ENCODE measurements at regions not wholly inside any gene's neighbourhood (a gene's known extent, or its start where the extent isn't known, plus 50 kb on each side); places are given as distances from the start of the nearest gene placed in this dataset.

DNA sequence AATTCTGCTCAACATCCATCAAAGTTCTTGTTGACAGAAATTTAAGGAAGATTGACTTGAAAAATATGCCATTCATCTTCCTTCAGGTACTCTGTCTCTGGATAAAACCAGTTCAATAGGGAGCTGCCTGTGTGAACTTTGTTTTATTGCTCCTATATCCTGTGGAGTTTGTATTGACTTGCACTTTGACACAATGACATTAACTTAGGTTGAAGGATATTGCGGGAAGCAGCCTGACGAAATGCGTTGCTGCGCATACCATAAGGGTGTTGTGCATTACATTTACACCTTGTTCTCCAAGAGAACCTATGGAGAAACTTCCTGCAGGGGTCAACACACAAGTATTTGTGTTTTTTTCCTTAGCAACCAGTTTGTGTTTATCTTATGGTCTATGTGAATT is 185.4 kb upstream of the GRIK2 start:
- TF ChIP-seq, protein P1, sequence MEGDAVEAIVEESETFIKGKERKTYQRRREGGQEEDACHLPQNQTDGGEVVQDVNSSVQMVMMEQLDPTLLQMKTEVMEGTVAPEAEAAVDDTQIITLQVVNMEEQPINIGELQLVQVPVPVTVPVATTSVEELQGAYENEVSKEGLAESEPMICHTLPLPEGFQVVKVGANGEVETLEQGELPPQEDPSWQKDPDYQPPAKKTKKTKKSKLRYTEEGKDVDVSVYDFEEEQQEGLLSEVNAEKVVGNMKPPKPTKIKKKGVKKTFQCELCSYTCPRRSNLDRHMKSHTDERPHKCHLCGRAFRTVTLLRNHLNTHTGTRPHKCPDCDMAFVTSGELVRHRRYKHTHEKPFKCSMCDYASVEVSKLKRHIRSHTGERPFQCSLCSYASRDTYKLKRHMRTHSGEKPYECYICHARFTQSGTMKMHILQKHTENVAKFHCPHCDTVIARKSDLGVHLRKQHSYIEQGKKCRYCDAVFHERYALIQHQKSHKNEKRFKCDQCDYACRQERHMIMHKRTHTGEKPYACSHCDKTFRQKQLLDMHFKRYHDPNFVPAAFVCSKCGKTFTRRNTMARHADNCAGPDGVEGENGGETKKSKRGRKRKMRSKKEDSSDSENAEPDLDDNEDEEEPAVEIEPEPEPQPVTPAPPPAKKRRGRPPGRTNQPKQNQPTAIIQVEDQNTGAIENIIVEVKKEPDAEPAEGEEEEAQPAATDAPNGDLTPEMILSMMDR (IDR thresholded peaks at IDR 0.05): no peak
- TF ChIP-seq POLR2A (IDR thresholded peaks at IDR 0.05): no peak
